Stomach (tissue), 4 donors: ENCODE measurements at regions not wholly inside any gene's neighbourhood (a gene's known extent, or its start where the extent isn't known, plus 50 kb on each side); places are given as distances from the start of the nearest gene placed in this dataset.

Experiments
- CTCF ChIP-seq, 7 experiments: fragments of 450-650 bp in 4 of 7; fragments of 200-600 bp in 3 of 7; sonication (generic) in 3 of 7; IDR thresholded peaks; one replicate each; pipeline ENCODE4 v1.5.1; 2016 to 2019; ENCODE audit warnings: antibody characterized with exemption in 7 of 7, control low read depth in 2 of 7, mild to moderate bottlenecking in 1 of 7
- EP300 ChIP-seq: sonication (generic); formaldehyde crosslinking; IDR thresholded peaks from one replicate; pipeline ENCODE4 v1.6.1; 2017; ENCODE audit warnings: antibody characterized with exemption
- POLR2A ChIP-seq, 4 donors: fragments of 450-650 bp; IDR thresholded peaks; one replicate each; pipeline ENCODE4 v1.6.1; 2016; ENCODE audit warnings: antibody characterized with exemption in 4 of 4, control low read depth in 2 of 4, mild to moderate bottlenecking in 1 of 4, moderate library complexity in 1 of 4

- TF ChIP-seq CTCF (IDR thresholded peaks at IDR 0.05) (no peak), EP300 (no peak), POLR2A (IDR thresholded peaks at IDR 0.05) (no peak)
Measured at GRCh38 chr13:59145381-59145780, 1018.3 kb downstream of the DIAPH3 start.
